NCI-H2081 (cell line): ENCODE measurements at regions not wholly inside any gene's neighbourhood (a gene's known extent, or its start where the extent isn't known, plus 50 kb on each side); places are given as distances from the start of the nearest gene placed in this dataset.

Source experiments
- DNase-seq, 2 experiments: peaks; one replicate each; lab custom pipeline; 2025; lab: John Stamatoyannopoulos, UW

DNA sequence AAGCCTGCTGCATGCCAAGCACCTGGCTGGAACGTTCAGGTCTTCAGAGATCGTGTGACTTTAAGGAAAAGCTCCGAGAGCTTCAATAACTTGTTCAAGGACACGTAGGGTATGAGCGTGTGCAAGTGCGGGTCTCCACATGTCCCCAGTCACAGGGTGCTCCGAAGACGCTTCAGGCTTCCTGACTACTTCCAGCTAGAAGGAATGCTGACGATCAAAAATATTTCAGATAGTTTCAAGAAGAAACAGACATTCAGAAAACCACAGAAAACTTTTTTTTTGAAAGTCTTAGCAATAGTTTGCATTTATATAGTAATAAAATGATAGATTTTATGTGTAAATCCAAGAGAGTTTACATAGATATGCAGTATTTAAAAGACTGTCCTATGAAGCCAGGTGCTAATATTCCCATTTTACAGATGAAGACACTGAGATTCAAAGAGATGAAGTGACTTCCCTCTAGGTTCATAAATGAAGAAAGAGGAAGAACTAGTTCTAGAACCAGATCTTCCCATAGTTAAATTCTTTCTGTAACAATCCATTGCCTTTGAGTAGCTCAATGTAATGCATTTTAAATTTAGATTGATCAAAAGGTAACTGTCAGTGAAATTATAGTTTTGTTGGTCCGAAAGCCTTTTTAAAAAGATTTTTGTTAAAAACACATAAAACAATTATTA lies 247.6 kb downstream of the MYLK4 start:
- no peak for DNase-seq

GRCh38 chr6:2502096-2502997 lies 248.4 kb downstream of the MYLK4 start:
- no peak for DNase-seq

GRCh38 chr6:2497922-2498623 lies 252.6 kb downstream of the MYLK4 start:
- peak in 1 of 2 experiments; percentile 9 for DNase-seq

GRCh38 chr6:2496291-2496690 lies 250.9 kb upstream of the GMDS start:
- no peak for DNase-seq

DNA sequence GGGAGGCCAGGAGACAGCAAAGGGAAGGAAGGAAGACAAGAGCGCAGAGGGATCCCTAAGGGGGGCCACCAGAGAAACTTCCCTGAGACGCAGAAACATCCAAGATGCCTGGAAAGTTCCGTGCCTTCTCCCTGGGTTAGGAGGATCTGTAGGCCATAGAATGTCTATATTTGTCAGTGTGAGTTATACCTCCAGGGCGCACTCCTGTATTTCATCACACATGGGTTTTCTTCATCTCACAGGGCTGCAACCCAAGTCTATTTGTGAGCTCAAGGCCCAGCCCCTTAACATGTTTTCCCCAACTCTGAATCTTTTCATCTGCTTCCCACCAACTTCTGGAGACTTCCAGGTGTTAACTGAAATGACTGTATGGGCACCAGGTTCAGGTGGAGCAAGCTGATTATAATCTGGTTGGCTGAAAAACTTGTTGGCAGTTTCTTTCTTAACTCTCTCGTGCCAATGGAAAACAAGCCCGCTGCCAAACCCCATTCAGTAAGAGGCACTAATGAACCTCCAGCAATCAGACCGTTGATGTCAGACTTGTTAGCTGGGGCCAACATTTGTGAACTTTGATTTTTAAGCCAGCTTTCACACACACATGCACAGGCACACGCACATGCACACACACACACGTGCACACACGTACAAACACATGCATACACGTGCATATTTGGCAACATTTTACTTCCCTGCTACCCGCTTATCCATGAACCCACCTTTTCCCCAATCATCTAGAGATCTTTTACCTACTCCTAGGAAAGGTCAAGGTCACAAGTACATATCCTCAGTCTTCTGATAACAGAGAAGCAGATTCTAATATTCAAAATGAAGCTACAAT lies 247.5 kb upstream of the GMDS start:
- DNase-seq: no peak

DNA sequence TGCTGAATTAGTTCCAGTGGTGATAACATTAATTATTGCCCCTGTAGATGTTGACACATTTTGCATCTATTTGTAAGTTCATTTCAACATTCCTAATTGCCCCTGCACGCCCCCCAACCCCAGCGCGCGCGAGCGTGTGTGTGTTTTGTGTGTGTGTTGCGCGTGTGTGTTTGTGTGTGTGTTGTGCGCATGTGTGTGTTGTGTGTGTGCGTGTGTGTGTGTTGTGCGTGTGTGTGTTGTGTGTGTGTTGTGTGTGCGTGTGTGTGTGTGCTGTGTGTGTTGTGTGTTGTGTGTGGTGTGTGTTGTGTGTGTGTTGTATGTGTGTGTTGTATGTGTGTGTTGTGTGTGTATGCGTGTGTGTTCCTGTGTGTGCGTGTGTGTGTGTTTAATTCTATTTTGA lies 245.7 kb upstream of the GMDS start:
- DNase-seq: no peak

- no peak for DNase-seq
These were observed 243.2 kb upstream of the GMDS start for GRCh38 chr6:2488578-2488977.

GRCh38 chr6:2485116-2485515 lies 239.7 kb upstream of the GMDS start:
- DNase-seq: no peak

GRCh38 chr6:2482773-2483172 lies 237.4 kb upstream of the GMDS start:
- no peak for DNase-seq

DNA sequence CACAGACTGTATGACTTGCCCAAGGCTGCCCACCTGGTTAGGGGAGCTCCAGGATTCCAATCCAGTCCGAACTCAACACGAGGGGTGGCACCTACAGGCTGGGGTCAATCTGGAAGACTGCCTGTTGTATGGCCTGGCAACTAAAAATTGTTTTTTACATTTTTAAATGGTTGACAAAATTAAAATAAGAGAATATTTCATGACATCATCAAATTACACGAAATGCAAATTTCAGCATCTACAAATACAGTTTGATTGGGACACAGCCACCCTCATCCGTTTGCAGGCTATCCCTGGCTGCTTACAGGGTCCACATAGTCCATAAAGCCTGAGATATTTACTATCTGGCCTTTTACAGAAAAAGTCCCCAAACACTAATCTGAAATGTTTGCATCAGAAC lies 235.9 kb upstream of the GMDS start:
- DNase-seq: no peak

DNA sequence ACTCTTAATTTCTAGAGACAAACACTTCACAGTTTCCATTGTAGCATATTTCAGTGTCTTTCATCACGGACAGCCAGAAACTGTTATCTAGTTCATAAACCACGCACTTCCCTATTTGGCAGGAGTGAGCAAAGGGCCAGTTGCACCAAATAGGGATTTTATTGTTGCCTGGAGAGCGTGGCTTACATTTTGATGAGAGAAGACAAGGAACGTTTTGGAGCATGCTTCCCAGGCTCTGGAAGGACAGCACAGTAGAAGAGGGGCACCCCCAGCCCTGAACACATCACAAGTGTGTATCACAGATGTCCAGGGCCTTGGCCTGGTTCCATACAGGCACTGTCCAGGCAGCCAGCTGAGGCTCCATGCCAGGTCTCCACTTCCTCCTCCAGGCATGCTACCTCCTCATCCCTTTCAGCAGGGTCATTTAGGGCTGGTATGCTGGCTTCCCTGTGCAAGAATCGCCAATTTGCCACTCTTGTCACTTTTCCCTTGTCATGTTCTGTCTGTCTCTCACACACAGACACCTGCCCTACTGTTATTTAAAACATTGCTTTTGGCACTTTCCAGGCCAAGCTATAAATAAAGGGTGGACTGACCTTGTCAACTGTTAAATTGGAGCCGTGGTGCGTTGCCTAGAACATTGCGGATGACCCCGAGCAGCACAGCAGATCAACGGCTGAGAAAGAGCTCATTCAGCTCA lies 235.0 kb upstream of the GMDS start:
- no peak for DNase-seq

DNA sequence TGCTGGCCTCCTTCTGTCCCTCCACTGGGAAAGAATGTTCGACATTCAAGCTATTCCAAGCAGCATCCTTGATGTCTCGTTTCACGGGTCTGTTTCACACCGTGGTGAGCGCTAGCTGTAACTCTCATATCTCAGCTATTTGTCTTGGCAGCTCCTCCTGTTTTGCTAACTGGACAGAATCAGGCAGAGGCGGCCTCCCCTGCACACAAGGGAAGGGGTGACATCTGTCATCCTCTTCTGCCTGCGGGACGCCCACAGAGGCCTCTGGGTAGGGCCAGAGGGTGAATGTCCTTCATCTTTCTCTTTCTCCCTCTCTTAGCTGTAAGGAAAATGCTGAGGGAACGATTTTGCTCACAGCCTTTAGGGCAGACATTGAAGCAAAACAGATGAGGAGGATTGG lies 232.8 kb upstream of the GMDS start:
- no peak for DNase-seq

DNA sequence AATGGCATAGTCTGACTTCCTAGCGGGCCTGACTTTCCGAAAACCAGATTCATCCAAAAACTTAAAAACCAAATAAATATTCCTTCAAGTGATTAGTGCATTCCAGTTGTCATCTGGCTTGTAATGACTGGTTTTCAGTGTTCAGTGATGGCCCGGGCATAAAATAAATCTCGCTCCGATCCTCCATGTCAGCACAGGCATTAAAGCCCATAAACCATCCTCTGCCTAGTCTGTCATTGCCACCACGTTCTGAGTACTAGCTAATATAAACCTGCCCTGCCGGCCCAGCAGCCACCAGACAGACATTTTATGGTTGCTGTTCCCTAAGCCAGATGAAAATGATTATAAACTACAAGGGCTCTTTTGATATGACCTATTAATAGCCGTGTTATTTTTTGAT lies 232.3 kb upstream of the GMDS start:
- DNase-seq: no peak

DNA sequence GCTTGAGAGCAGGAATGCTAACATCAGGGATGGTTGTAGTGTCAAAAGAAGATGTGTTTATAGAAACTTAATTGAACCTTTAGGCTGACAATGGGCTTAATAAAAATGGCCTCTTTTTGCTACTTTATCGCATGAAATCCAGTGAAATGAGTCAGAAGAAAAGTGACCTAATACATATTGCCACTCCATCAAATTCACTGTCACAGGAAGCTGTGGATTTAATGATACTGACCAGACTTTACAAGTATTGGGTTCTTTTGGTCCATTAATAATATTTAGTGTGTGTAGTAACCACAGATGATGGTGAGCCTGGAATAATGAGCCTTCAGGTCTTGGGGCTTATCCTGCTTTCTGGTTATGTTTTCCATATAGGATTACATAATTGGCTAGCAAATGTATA lies 231.8 kb upstream of the GMDS start:
- no peak for DNase-seq

- DNase-seq: no peak
These were observed 231.0 kb upstream of the GMDS start for GRCh38 chr6:2476376-2476775.

DNA sequence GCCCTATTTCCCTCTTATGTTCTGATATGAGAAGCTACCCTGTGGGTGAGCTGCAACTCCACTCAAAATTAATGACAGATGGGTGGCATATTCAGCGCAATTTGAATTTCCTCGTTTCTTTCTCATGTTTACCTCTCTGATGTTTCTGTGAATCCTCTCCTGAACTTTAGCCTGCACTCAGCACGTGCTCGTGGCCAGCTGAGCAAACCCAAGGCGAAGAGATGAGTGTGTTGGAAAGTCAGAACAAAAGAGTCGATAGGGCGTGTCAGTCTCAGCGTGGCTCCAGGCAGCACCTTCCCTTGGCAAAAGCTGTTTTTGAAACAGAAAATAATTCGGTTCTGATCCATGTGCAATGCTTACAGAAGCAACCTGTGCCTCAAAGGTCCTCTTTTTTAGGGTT lies 226.1 kb upstream of the GMDS start:
- DNase-seq: peak in 1 of 2 experiments; percentile 24

DNA sequence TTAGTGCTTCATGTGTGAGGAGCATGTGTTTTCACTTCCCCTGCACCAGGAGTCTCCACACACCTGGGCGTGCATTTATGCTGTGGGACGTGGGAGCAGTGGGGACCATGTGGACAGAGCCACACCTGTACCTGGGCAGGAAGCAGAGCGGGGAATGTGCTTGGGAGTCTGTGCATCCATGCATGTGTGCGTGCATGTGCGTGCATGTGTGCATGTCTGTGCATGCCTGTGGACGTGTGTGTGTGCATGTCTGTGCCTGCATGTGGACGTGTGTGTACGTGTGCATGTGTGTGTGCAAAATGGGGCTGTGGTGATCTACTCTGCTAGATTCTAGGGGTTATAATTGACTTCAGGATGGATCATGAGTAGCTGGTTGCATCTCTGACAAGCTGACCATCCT lies 224.0 kb upstream of the GMDS start:
- no peak for DNase-seq

GRCh38 chr6:2468601-2468955 lies 223.2 kb upstream of the GMDS start:
- DNase-seq: no peak

- DNase-seq: no peak
These were observed 222.7 kb upstream of the GMDS start for GRCh38 chr6:2467929-2468600.

- no peak for DNase-seq
These were observed 219.9 kb upstream of the GMDS start for GRCh38 chr6:2465336-2465735.

DNA sequence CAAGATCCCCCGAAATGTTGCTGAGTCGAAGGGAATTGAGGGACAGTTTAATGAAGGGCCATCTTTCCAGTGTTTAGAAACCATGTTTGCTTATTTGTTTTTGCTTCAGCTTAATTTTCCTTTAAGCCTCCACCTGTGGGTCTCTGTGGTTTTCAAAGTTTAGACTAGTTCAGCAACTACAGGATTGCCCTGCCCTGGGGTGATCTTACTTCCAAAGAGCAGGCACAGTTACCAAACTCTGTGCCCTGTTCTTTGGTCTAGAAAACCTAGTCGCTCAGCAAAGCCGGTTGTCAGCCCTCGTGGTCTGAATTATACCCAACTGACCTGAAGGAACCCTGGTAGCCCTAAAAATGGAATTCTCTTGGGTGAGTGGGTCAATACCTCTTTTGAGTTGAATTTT lies 219.2 kb upstream of the GMDS start:
- no peak for DNase-seq
